HEK293T (cell line): ENCODE measurements at regions not wholly inside any gene's neighbourhood (a gene's known extent, or its start where the extent isn't known, plus 50 kb on each side); places are given as distances from the start of the nearest gene placed in this dataset.
"Not testable (repeated sequence)": the region's sequence is repeated elsewhere in the genome, so short reads cannot be mapped to it uniquely, and the experiment has no call there.

Source experiments
- CTCF ChIA-PET: fragments of 350-600 bp; formaldehyde crosslinking; extraction: SDS; loops from one replicate; lab custom pipeline; 2021; ENCODE audit warnings: antibody characterized with exemption, inconsistent platforms; lab: Yijun Ruan, JAX
- POLR2A ChIA-PET: fragments of 350-600 bp; formaldehyde crosslinking; extraction: SDS; loops from one replicate; lab custom pipeline; 2020; ENCODE audit warnings: antibody characterized with exemption, inconsistent platforms; lab: Yijun Ruan, JAX
- DNase-seq: peaks from one replicate; pipeline ENCODE4 v3.0.0; 2012; ENCODE audit warnings: mixed read lengths; ENCODE audit errors: extremely low spot score
- ARNT ChIP-seq: fragments of 450-650 bp; IDR thresholded peaks from 2 replicates; pipeline ENCODE4 v1.6.1; 2017; ENCODE audit warnings: mild to moderate bottlenecking
- BHLHE40 ChIP-seq: fragments of 450-650 bp; IDR thresholded peaks from 2 replicates; pipeline ENCODE4 v1.6.1; 2016; ENCODE audit warnings: mild to moderate bottlenecking, moderate library complexity, borderline replicate concordance
- CTBP1 ChIP-seq: fragments of 450-650 bp; IDR thresholded peaks from 2 replicates; pipeline ENCODE4 v1.6.1; 2016; ENCODE audit warnings: borderline replicate concordance
- ELF4 ChIP-seq: fragments of 450-650 bp; IDR thresholded peaks from 2 replicates; pipeline ENCODE4 v1.6.1; 2017; ENCODE audit warnings: antibody characterized with exemption
- FOXA1 ChIP-seq: fragments of 450-650 bp; IDR thresholded peaks from 2 replicates; pipeline ENCODE4 v1.6.1; 2016; ENCODE audit warnings: mild to moderate bottlenecking
- FOXK2 ChIP-seq: fragments of 450-650 bp; IDR thresholded peaks from 2 replicates; pipeline ENCODE4 v1.6.1; 2016; ENCODE audit warnings: mild to moderate bottlenecking
- FOXM1 ChIP-seq: fragments of 450-650 bp; IDR thresholded peaks from 2 replicates; pipeline ENCODE4 v1.6.1; 2017; ENCODE audit warnings: mild to moderate bottlenecking, borderline replicate concordance
- HDGF ChIP-seq: fragments of 450-650 bp; IDR thresholded peaks from 2 replicates; pipeline ENCODE4 v1.6.1; 2017; ENCODE audit warnings: antibody characterized with exemption, borderline replicate concordance
- L3MBTL2 ChIP-seq: fragments of 450-650 bp; conservative IDR thresholded peaks from 2 replicates; pipeline ENCODE4 v1.6.1; 2016; ENCODE audit warnings: mild to moderate bottlenecking
- LEF1 ChIP-seq: fragments of 450-650 bp; IDR thresholded peaks from 2 replicates; pipeline ENCODE4 v1.6.1; 2017; ENCODE audit warnings: mild to moderate bottlenecking, borderline replicate concordance
- NFRKB ChIP-seq: fragments of 450-650 bp; IDR thresholded peaks from 2 replicates; pipeline ENCODE4 v1.6.1; 2016; ENCODE audit warnings: mild to moderate bottlenecking, moderate library complexity
- SP1 ChIP-seq: fragments of 450-650 bp; IDR thresholded peaks from 2 replicates; pipeline ENCODE4 v1.6.1; 2017
- SUZ12 ChIP-seq: fragments of 450-650 bp; IDR thresholded peaks from 2 replicates; pipeline ENCODE4 v1.6.1; 2016; ENCODE audit warnings: mild to moderate bottlenecking
- TARDBP ChIP-seq: fragments of 450-650 bp; IDR thresholded peaks from 2 replicates; pipeline ENCODE4 v1.6.1; 2016
- ZNF384 ChIP-seq: fragments of 450-650 bp; IDR thresholded peaks from 2 replicates; pipeline ENCODE4 v1.6.1; 2016
- TF ChIP-seq, protein P1 (sequence below): fragments of 450-650 bp; IDR thresholded peaks from 2 replicates; pipeline ENCODE4 v1.6.1; 2016

DNA sequence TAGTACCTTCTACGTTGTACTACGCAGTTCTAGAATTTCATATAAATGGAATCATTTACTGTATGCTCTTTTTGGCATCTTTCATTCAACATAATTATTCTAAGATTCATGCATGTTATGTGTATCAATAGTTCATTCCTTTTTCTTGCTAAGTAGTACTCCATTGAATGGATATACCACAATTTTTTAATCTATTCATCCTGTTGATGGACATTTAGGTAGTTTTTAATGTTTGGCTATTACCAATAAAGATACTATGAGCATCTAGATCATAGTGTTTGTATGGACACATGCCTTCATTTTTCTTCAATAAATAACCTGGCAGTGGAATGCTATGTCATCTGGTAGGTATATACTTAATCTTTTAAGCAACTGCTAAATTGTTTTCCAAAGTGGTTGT is 83.0 kb upstream of the ELN start:
- POLR2A ChIA-PET: no interaction called here

DNA sequence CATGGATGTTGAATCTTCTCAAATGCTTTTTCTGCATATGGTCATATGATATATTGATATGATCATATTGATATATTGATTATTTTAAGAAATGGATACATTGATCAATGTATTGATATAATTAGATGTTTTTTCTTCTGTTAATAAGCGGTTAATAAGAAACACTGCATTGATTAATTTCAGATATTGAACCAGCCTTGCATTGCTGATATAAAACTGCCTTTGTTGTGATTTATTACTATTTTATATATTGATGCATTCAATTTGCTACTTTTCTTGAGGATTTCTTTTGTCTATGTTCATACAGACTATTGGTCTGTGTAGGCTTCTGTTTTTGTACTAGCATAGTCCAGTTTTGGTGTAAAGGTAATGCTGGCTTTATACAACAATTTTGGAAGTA is 79.7 kb upstream of the ELN start:
- ChIA-PET CTCF (no interaction called here), POLR2A (no interaction called here)
- no peak for DNase-seq
- TF ChIP-seq, protein P1, sequence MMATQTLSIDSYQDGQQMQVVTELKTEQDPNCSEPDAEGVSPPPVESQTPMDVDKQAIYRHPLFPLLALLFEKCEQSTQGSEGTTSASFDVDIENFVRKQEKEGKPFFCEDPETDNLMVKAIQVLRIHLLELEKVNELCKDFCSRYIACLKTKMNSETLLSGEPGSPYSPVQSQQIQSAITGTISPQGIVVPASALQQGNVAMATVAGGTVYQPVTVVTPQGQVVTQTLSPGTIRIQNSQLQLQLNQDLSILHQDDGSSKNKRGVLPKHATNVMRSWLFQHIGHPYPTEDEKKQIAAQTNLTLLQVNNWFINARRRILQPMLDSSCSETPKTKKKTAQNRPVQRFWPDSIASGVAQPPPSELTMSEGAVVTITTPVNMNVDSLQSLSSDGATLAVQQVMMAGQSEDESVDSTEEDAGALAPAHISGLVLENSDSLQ: 0 out of 2 replicates have a peak, but pooled peaks have one; percentile 26
- no peak for TF ChIP-seq NFRKB
- TF ChIP-seq SP1: no peak
- TF ChIP-seq BHLHE40: no peak

More for the DNA sequence above, 83.0 kb upstream of the ELN start:
- CTCF ChIA-PET: no interaction called here
- TF ChIP-seq HDGF: no peak
- no peak for TF ChIP-seq LEF1
- TF ChIP-seq ELF4: no peak
- no peak for TF ChIP-seq NFRKB
- TF ChIP-seq, protein P1: no peak
- no peak for TF ChIP-seq FOXK2
- TF ChIP-seq FOXA1: no peak
- TF ChIP-seq BHLHE40: no peak
- TF ChIP-seq L3MBTL2: no peak
- TF ChIP-seq CTBP1: no peak
- no peak for TF ChIP-seq SP1
- TF ChIP-seq SUZ12: no peak
- no peak for TF ChIP-seq ARNT
- TF ChIP-seq TARDBP: no peak
- DNase-seq: no peak

DNA sequence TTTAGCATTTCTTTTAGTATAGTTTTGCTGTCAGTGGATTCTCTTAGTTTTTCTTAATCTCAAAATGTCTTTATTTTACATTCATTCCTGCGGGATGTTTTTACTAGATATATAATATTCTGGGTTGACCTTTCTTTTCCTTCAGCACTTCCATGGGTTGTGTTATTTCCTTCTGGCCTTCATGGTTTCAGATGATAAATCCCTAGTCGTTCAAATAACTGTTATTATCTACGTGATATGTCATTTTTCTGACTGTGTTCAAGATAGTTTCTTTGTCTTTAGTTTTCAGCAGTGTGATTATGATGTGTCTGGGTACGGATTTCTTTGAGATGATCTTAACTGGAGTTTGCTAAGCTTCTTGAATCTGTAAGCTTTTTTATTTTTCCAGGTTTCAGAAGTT is 75.7 kb upstream of the ELN start:
- DNase-seq: no peak
- POLR2A ChIA-PET: no interaction called here
- TF ChIP-seq FOXK2 (no peak), CTBP1 (no peak), TARDBP (no peak), HDGF (no peak), FOXA1 (no peak), SUZ12 (no peak), FOXM1 (no peak), NFRKB (no peak), L3MBTL2 (no peak), ZNF384 (no peak), SP1 (no peak), BHLHE40 (no peak), ARNT (no peak), LEF1 (no peak), ELF4 (no peak)
- TF ChIP-seq, protein P1: no peak
- CTCF ChIA-PET: no interaction called here

DNA sequence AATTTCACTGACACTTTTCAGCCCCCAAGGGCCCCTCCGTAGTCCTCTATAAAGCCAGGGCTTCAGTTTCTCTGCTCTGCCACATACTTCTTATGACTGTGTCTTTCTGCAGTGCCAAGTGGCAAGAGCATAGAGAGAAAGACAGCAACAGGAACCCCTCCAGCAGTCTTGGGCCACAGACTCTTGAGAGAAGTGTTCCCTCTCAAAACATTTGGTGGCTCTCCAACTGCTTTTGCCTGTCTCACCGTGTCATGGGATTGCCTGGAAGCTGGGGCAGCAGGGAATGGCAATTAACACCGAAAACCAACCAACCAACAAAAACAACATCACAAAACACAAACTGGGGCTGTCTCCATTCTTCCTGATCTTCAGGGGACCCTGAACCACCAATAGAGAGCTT is 73.8 kb upstream of the ELN start:
- no peak for DNase-seq
- ChIA-PET POLR2A (no interaction called here), CTCF (interaction anchor here (0.6 kb wide), 1 partner anchor 27 kb away, joined by 5 read pairs; no protein-coding TSS in a partner anchor)
- TF ChIP-seq BHLHE40: no peak
- TF ChIP-seq SP1: no peak
- no peak for TF ChIP-seq CTBP1
- no peak for TF ChIP-seq FOXA1
- no peak for TF ChIP-seq FOXK2
- TF ChIP-seq SUZ12: no peak
- no peak for TF ChIP-seq FOXM1
- no peak for TF ChIP-seq HDGF
- no peak for TF ChIP-seq ELF4
- TF ChIP-seq LEF1: no peak
- TF ChIP-seq NFRKB: no peak
- no peak for TF ChIP-seq ARNT
- TF ChIP-seq ZNF384: no peak
- TF ChIP-seq TARDBP: no peak
- TF ChIP-seq L3MBTL2: no peak
- TF ChIP-seq, protein P1: no peak

DNA sequence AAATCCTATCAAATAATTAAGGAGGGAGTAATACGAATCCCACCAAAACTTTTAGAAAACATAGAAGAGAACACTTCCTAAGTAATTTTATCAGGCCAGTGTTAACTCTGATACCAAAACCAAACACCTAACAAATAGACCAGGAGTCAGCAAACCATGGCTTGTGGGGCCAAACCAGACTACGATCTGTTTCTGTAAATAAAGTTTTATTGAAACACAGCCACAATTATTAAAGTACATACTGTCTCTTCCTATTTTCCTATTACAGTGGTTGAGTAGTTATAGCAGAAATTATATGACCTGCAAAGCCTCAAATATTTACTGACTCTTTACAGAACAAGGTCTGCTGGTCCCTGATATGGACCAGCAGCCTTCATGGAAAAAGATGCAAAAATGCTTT is 73.1 kb upstream of the ELN start:
- no peak for DNase-seq
- ChIA-PET POLR2A (no interaction called here), CTCF (no interaction called here)
- TF ChIP-seq FOXM1: no peak

- ChIA-PET POLR2A (no interaction called here), CTCF (no interaction called here)
- no peak for TF ChIP-seq ELF4
- DNase-seq: no peak
These were observed 67.4 kb upstream of the ELN start for GRCh38 chr7:73960548-73960947.

- CTCF ChIA-PET, POLR2A ChIA-PET: not testable (repeated sequence)
These were observed 66.0 kb upstream of the ELN start for GRCh38 chr7:73961991-73962390.

More at GRCh38 chr7:73961991-73962390, 66.0 kb upstream of the ELN start:
- DNase-seq: not testable (repeated sequence)
